ENCODE measurements at regions not wholly inside any gene's neighbourhood (a gene's known extent, or its start where the extent isn't known, plus 50 kb on each side); places are given as distances from the start of the nearest gene placed in this dataset.

- no peak overlapping the region for H3K27ac ChIP-seq
- no peaks in the 10 kb centered on the region for H3K4me1 ChIP-seq
- no peak for DNase-seq
- intact Hi-C loops (cut with DNase I) = no loop called here
- H3K27me3 ChIP-seq = no peaks in the 10 kb centered on the region
- H3K36me3 ChIP-seq = no peaks in the 10 kb centered on the region
- TF ChIP-seq CTCF (IDR thresholded peaks at IDR 0.05) = no peak
- no peak overlapping the region for H3K4me3 ChIP-seq
- no peaks in the 10 kb centered on the region for H3K9me3 ChIP-seq
- no peak overlapping the region for H3K9ac ChIP-seq (ENCODE audit: low read depth in 2 of 2, low read length in 2 of 2)
Measured at GRCh38 chr2:21694079-21694878, 570.5 kb downstream of the TDRD15 start.

- Histone ChIP-seq H3K36me3 (no peaks in the 10 kb centered on the region), H3K9ac (ENCODE audit: low read depth in 2 of 2, low read length in 2 of 2) (no peak overlapping the region), H3K27me3 (no peaks in the 10 kb centered on the region), H3K4me1 (no peaks in the 10 kb centered on the region), H3K9me3 (no peaks in the 10 kb centered on the region), H3K4me3 (no peak overlapping the region), H3K27ac (no peak overlapping the region)
- intact Hi-C loops (cut with DNase I) = no loop called here
- DNase-seq = no peak
- TF ChIP-seq CTCF (IDR thresholded peaks at IDR 0.05) = no peak
Measured at GRCh38 chr2:21696900-21697299, 573.1 kb downstream of the TDRD15 start.

- no peaks in the 10 kb centered on the region for H3K4me1 ChIP-seq
- H3K27me3 ChIP-seq = no peaks in the 10 kb centered on the region
- H3K4me3 ChIP-seq = no peak overlapping the region
- no peaks in the 10 kb centered on the region for H3K9me3 ChIP-seq
- TF ChIP-seq CTCF (IDR thresholded peaks at IDR 0.05) = no peak
- no peaks in the 10 kb centered on the region for H3K36me3 ChIP-seq
- DNase-seq = no peak
- H3K9ac ChIP-seq (ENCODE audit: low read depth in 2 of 2, low read length in 2 of 2) = no peak overlapping the region
- H3K27ac ChIP-seq = no peak overlapping the region
- intact Hi-C loops (cut with DNase I) = no loop called here
Measured at GRCh38 chr2:21700644-21701043, 576.9 kb downstream of the TDRD15 start.

GRCh38 chr2:21710031-21710430 lies 586.3 kb downstream of the TDRD15 start:
- Histone ChIP-seq H3K27me3 (no peaks in the 10 kb centered on the region), H3K4me3 (no peak overlapping the region), H3K36me3 (no peaks in the 10 kb centered on the region), H3K9me3 (no peaks in the 10 kb centered on the region), H3K9ac (ENCODE audit: low read depth in 2 of 2, low read length in 2 of 2) (no peak overlapping the region), H3K4me1 (no peaks in the 10 kb centered on the region), H3K27ac (no peak overlapping the region)
- DNase-seq = no peak
- intact Hi-C loops (cut with DNase I) = no loop called here
- TF ChIP-seq CTCF (IDR thresholded peaks at IDR 0.05) = no peak

- no peak overlapping the region for H3K27ac ChIP-seq
- H3K36me3 ChIP-seq = no peaks in the 10 kb centered on the region
- intact Hi-C loops (cut with DNase I) = no loop called here
- TF ChIP-seq CTCF (IDR thresholded peaks at IDR 0.05) = no peak
- H3K4me1 ChIP-seq = no peaks in the 10 kb centered on the region
- H3K9ac ChIP-seq (ENCODE audit: low read depth in 2 of 2, low read length in 2 of 2) = no peak overlapping the region
- no peak for DNase-seq
- H3K4me3 ChIP-seq = no peak overlapping the region
- no peaks in the 10 kb centered on the region for H3K9me3 ChIP-seq
- H3K27me3 ChIP-seq = no peaks in the 10 kb centered on the region
Measured at GRCh38 chr2:21710496-21710895, 586.7 kb downstream of the TDRD15 start.

Measured in colonic mucosa (tissue), 4 donors.